Mesenchymal stem cell (in vitro differentiated cells and primary cell): ENCODE measurements at regions not wholly inside any gene's neighbourhood (a gene's known extent, or its start where the extent isn't known, plus 50 kb on each side); places are given as distances from the start of the nearest gene placed in this dataset.

Experiments
- DNase-seq: peaks from one replicate; pipeline ENCODE4 v3.0.0-alpha.2; 2013
- H2AFZ ChIP-seq: one replicate; pipeline ENCODE4 v1.6.1; 2013; ENCODE audit warnings: low read depth, mild to moderate bottlenecking, control low read depth, inconsistent platforms, low read length, moderate library complexity
- H2AK5ac ChIP-seq: 2 replicates; pipeline ENCODE4 v1.6.1; 2013; ENCODE audit warnings: low read length, moderate library complexity, mild to moderate bottlenecking, inconsistent platforms; ENCODE audit not compliant: severe bottlenecking
- H2BK120ac ChIP-seq: one replicate; pipeline ENCODE4 v1.6.1; 2013; ENCODE audit warnings: low read depth, mild to moderate bottlenecking, inconsistent platforms, low read length, moderate library complexity
- H2BK12ac ChIP-seq, 2 experiments: one replicate each; pipeline ENCODE4 v1.6.1; 2013; ENCODE audit warnings: inconsistent platforms in 2 of 2, low read length in 2 of 2, mild to moderate bottlenecking in 2 of 2, moderate library complexity in 2 of 2, control low read depth in 1 of 2
- H2BK15ac ChIP-seq: one replicate; pipeline ENCODE4 v1.6.1; 2013; ENCODE audit warnings: mild to moderate bottlenecking, low read depth, inconsistent platforms; ENCODE audit not compliant: poor library complexity, severe bottlenecking
- H2BK5ac ChIP-seq: 2 replicates; pipeline ENCODE4 v1.6.1; 2013; ENCODE audit warnings: low read depth, mild to moderate bottlenecking, low read length, control low read depth, inconsistent platforms; ENCODE audit not compliant: poor library complexity, severe bottlenecking
- H3K14ac ChIP-seq, 2 experiments: one replicate each; pipeline ENCODE4 v1.6.1; 2013; ENCODE audit warnings: inconsistent platforms in 2 of 2, low read length in 2 of 2, control low read depth in 1 of 2, mild to moderate bottlenecking in 1 of 2, moderate library complexity in 1 of 2
- H3K18ac ChIP-seq, 2 experiments: one replicate each; pipeline ENCODE4 v1.6.1; 2013; ENCODE audit warnings: inconsistent platforms in 2 of 2, low read length in 2 of 2, control low read depth in 1 of 2, low read depth in 1 of 2, mild to moderate bottlenecking in 1 of 2
- H3K23ac ChIP-seq, 2 experiments: one replicate each; pipeline ENCODE4 v1.6.1; 2013; ENCODE audit warnings: inconsistent platforms in 2 of 2, low read length in 2 of 2, mild to moderate bottlenecking in 2 of 2, moderate library complexity in 2 of 2, control low read depth in 1 of 2
- H3K27ac ChIP-seq: 2 replicates; pipeline ENCODE4 v1.5.1; 2013; ENCODE audit warnings: mild to moderate bottlenecking, moderate library complexity, low read length, control low read depth, inconsistent platforms; ENCODE audit not compliant: poor library complexity, severe bottlenecking
- H3K27me3 ChIP-seq, 2 experiments: 2 replicates each; pipeline versions ENCODE4 v1.6.1 to v1.7.0; 2013; ENCODE audit warnings: low read length in 2 of 2, mild to moderate bottlenecking in 2 of 2, moderate library complexity in 2 of 2, control low read depth in 1 of 2, inconsistent platforms in 1 of 2; ENCODE audit not compliant: control insufficient read depth in 1 of 2, insufficient read depth in 1 of 2
- H3K36me3 ChIP-seq, 2 experiments: 2 replicates each; pipeline versions ENCODE4 v1.6.1 to v1.7.0; 2013; ENCODE audit warnings: low read length in 2 of 2, control low read depth in 1 of 2, inconsistent platforms in 1 of 2, low read depth in 1 of 2, mild to moderate bottlenecking in 1 of 2; ENCODE audit not compliant: insufficient read depth in 2 of 2, control insufficient read depth in 1 of 2
- H3K4ac ChIP-seq, 2 experiments: one replicate each; pipeline ENCODE4 v1.6.1; 2013; ENCODE audit warnings: inconsistent platforms in 2 of 2, low read length in 2 of 2, mild to moderate bottlenecking in 2 of 2, moderate library complexity in 2 of 2, control low read depth in 1 of 2, low read depth in 1 of 2
- H3K4me1 ChIP-seq: 2 replicates; pipeline ENCODE4 v1.6.1; 2013; ENCODE audit warnings: low read depth, low read length, control low read depth; ENCODE audit not compliant: control insufficient read depth, insufficient read depth
- H3K4me2 ChIP-seq: 2 replicates; pipeline ENCODE4 v1.6.1; 2013; ENCODE audit warnings: low read length, mild to moderate bottlenecking, inconsistent platforms; ENCODE audit not compliant: poor library complexity, severe bottlenecking
- H3K4me3 ChIP-seq, 2 experiments: 2 replicates each; pipeline versions ENCODE4 v1.5.1 to v1.7.0; 2013; ENCODE audit warnings: low read length in 2 of 2, mild to moderate bottlenecking in 2 of 2, control low read depth in 1 of 2, low read depth in 1 of 2; ENCODE audit not compliant: insufficient read depth in 1 of 2
- H3K79me1 ChIP-seq: replicated peaks from 2 replicates; pipeline ENCODE4 v1.6.1; 2013; ENCODE audit warnings: mild to moderate bottlenecking, control low read depth, low read length, inconsistent platforms; ENCODE audit not compliant: poor library complexity, severe bottlenecking
- H3K9ac ChIP-seq: 2 replicates; pipeline ENCODE4 v1.7.0; 2013; ENCODE audit warnings: mild to moderate bottlenecking, low read length, moderate library complexity
- H3K9me3 ChIP-seq: 2 replicates; pipeline ENCODE4 v1.7.0; 2013; ENCODE audit warnings: mild to moderate bottlenecking, low read length; ENCODE audit not compliant: control insufficient read depth
- H4K8ac ChIP-seq: one replicate; pipeline ENCODE4 v1.6.1; 2013; ENCODE audit warnings: inconsistent platforms, mild to moderate bottlenecking, low read length, moderate library complexity
- H4K91ac ChIP-seq: one replicate; pipeline ENCODE4 v1.6.1; 2013; ENCODE audit warnings: mild to moderate bottlenecking, low read length, inconsistent platforms
- WGBS: methylation state at CpG from one replicate; pipeline ENCODE4 v1.1.7; 2013; ENCODE audit warnings: mixed read lengths; 5-methylcytosine and 5-hydroxymethylcytosine counted together

- Histone ChIP-seq H3K4me2 (no peak overlapping the region), H2BK120ac (no peak overlapping the region), H3K4me1 (no peaks in the 10 kb centered on the region), H3K14ac (no peak overlapping the region), H2BK15ac (no peak overlapping the region), H3K9ac (no peak overlapping the region), H3K4me3 (no peak overlapping the region), H4K91ac (no peak overlapping the region), H3K27ac (no peak overlapping the region), H3K36me3 (no peaks in the 10 kb centered on the region), H4K8ac (no peak overlapping the region), H3K27me3 (peaks cover 0 to 3% of the 10 kb centered on the region in 2 experiments), H3K79me1 (no peaks in the 10 kb centered on the region), H3K4ac (no peak overlapping the region), H2AFZ (no peak overlapping the region), H3K18ac (no peak overlapping the region), H2BK5ac (no peak overlapping the region), H3K23ac (no peak overlapping the region), H2BK12ac (no peak overlapping the region), H2AK5ac (no peak overlapping the region), H3K9me3 (no peaks in the 10 kb centered on the region)
- DNase-seq: no peak
- no CpG with 5 or more reads among the region's 1 CpG for WGBS
These were observed 272.0 kb downstream of the MAN2A1 start for GRCh38 chr5:109961751-109962150.

DNA sequence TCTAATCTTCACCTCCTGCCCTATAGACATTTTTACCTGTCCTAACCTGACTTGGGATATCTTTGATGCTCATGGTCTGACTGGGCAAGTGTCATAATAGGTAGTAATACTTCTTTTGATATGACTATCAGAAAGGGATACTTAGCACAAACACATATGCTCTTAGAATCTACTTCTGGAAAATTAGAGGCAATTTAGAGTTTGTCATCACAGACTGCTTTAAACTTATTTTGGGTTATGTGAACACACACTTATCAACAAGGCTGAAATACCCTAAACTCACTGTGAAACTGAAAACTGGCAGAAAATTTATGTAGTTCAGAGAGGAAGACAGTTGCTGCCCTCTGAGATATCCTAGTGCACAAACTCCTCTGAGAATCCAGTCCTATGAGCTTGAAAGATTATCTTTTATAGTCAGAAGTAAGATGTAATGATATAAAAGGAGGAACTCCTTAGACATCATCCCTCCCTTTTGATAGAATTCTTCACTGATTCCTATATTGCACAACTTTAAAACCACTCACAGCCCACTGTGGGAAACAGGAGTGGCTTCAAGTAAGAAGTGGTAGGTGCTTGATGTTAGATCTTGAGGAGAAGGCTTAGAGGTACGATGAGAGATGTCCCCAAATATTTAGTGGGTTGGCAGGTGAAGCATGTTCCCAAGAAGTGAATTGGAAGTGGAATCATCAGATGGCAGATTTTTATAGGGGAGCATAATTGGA is 273.3 kb downstream of the MAN2A1 start:
- Histone ChIP-seq H3K36me3 (no peaks in the 10 kb centered on the region), H2BK12ac (no peak overlapping the region), H3K4ac (no peak overlapping the region), H3K4me1 (no peaks in the 10 kb centered on the region), H2BK15ac (no peak overlapping the region), H3K79me1 (no peaks in the 10 kb centered on the region), H3K23ac (no peak overlapping the region), H2AK5ac (no peak overlapping the region), H3K9me3 (no peaks in the 10 kb centered on the region), H2BK120ac (no peak overlapping the region), H3K27me3 (peaks cover 0 to 8% of the 10 kb centered on the region in 2 experiments), H3K9ac (no peak overlapping the region), H3K4me3 (no peak overlapping the region), H3K18ac (no peak overlapping the region), H3K14ac (no peak overlapping the region), H4K91ac (no peak overlapping the region), H2BK5ac (no peak overlapping the region), H3K27ac (no peak overlapping the region), H4K8ac (no peak overlapping the region), H2AFZ (no peak overlapping the region), H3K4me2 (no peak overlapping the region)
- 85% methylated on average over 1 of the region's 1 CpG for WGBS
- DNase-seq: no peak

DNA sequence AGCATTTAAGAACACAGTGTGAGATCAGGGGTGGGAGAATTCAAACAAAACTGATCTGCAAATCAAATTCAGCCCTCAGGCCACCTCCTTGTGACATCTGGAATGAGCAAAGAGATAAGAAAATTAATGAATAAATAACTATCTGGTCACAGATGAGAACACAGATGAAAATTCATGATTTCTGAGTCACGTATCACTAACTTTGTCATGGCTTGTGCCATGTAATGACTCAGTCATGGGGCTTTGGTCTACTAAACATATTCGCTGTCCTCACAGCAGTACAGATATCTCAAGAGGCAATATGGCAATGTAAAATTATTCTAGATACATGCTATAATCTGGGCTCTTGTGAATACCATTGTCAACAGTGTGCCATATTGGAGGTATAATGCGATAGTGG is 274.4 kb downstream of the MAN2A1 start:
- 91% methylated on average over 3 of the region's 3 CpGs for WGBS
- no peak overlapping the region for H3K4me3 ChIP-seq

GRCh38 chr5:109965634-109966033 is 275.9 kb downstream of the MAN2A1 start:
- no peaks in the 10 kb centered on the region for H3K9me3 ChIP-seq
- no peak overlapping the region for H2AK5ac ChIP-seq
- no peak overlapping the region for H3K9ac ChIP-seq

More for the DNA sequence above, 274.4 kb downstream of the MAN2A1 start:
- Histone ChIP-seq H3K27me3 (peaks cover 0 to 8% of the 10 kb centered on the region in 2 experiments), H3K27ac (no peak overlapping the region), H2AK5ac (no peak overlapping the region), H2BK12ac (no peak overlapping the region), H3K36me3 (no peaks in the 10 kb centered on the region), H4K91ac (no peak overlapping the region), H3K9me3 (no peaks in the 10 kb centered on the region), H3K14ac (no peak overlapping the region), H3K23ac (no peak overlapping the region), H3K9ac (no peak overlapping the region), H2AFZ (no peak overlapping the region), H3K4me2 (no peak overlapping the region), H2BK5ac (no peak overlapping the region), H3K4ac (no peak overlapping the region), H3K79me1 (no peaks in the 10 kb centered on the region), H3K18ac (no peak overlapping the region), H3K4me1 (no peaks in the 10 kb centered on the region), H2BK15ac (no peak overlapping the region), H4K8ac (no peak overlapping the region), H2BK120ac (no peak overlapping the region)
- no peak for DNase-seq

More at GRCh38 chr5:109965634-109966033, 275.9 kb downstream of the MAN2A1 start:
- Histone ChIP-seq H3K4me2 (no peak overlapping the region), H4K91ac (no peak overlapping the region), H3K36me3 (no peaks in the 10 kb centered on the region), H2BK12ac (no peak overlapping the region), H2BK120ac (no peak overlapping the region), H3K4me1 (no peaks in the 10 kb centered on the region), H2BK5ac (no peak overlapping the region), H2AFZ (no peak overlapping the region), H3K79me1 (no peaks in the 10 kb centered on the region), H3K27ac (no peak overlapping the region), H4K8ac (no peak overlapping the region), H3K4ac (no peak overlapping the region), H3K18ac (no peak overlapping the region), H3K23ac (no peak overlapping the region), H3K4me3 (no peak overlapping the region), H2BK15ac (no peak overlapping the region), H3K14ac (no peak overlapping the region), H3K27me3 (peaks cover 0 to 8% of the 10 kb centered on the region in 2 experiments)
- no peak for DNase-seq
- 100% methylated on average over 2 of the region's 3 CpGs for WGBS
